GM12865 (cell line): ENCODE measurements at regions not wholly inside any gene's neighbourhood (a gene's known extent, or its start where the extent isn't known, plus 50 kb on each side); places are given as distances from the start of the nearest gene placed in this dataset.
"Not testable (repeated sequence)": the region's sequence is repeated elsewhere in the genome, so short reads cannot be mapped to it uniquely, and the experiment has no call there.

Experiments used
- DNase-seq: peaks from one replicate; pipeline ENCODE4 v3.0.0; 2010; ENCODE audit warnings: low read depth
- H3K4me3 ChIP-seq: 2 replicates; pipeline ENCODE4 v1.5.1; 2011; ENCODE audit warnings: mild to moderate bottlenecking, low read depth, low read length, control low read depth
- CTCF ChIP-seq: IDR thresholded peaks from 2 replicates; pipeline ENCODE4 v1.5.1; 2011; ENCODE audit warnings: low read length, control low read depth, low read depth, inconsistent platforms; ENCODE audit not compliant: insufficient read depth; ENCODE audit errors: missing control alignments

GRCh38 chr4:186826846-186827533, 103.3 kb upstream of the FAT1 start:
- TF ChIP-seq CTCF: no peak

GRCh38 chr4:186827534-186827897, 103.9 kb upstream of the FAT1 start:
- no peak for DNase-seq
- TF ChIP-seq CTCF: no peak
- H3K4me3 ChIP-seq: no peak overlapping the region

More at GRCh38 chr4:186826846-186827533, 103.3 kb upstream of the FAT1 start:
- H3K4me3 ChIP-seq: no peak overlapping the region
- DNase-seq: no peak

GRCh38 chr4:186829097-186829496, 105.4 kb upstream of the FAT1 start:
- H3K4me3 ChIP-seq: no peak overlapping the region
- DNase-seq: peak; percentile 31

GRCh38 chr4:186829740-186830449, 106.2 kb upstream of the FAT1 start:
- H3K4me3 ChIP-seq: no peak overlapping the region
- peak; percentile 22 for DNase-seq

More at GRCh38 chr4:186829097-186829496, 105.4 kb upstream of the FAT1 start:
- no peak for TF ChIP-seq CTCF

GRCh38 chr4:186831574-186831973, 107.9 kb upstream of the FAT1 start:
- H3K4me3 ChIP-seq: no peak overlapping the region
- no peak for DNase-seq
- TF ChIP-seq CTCF: no peak

More at GRCh38 chr4:186829740-186830449, 106.2 kb upstream of the FAT1 start:
- TF ChIP-seq CTCF: no peak

GRCh38 chr4:186832906-186833305, 109.2 kb upstream of the FAT1 start:
- no peak for TF ChIP-seq CTCF
- DNase-seq: no peak
- no peak overlapping the region for H3K4me3 ChIP-seq

- DNase-seq, H3K4me3 ChIP-seq: not testable (repeated sequence)
Observed at GRCh38 chr4:186837463-186837862, 113.8 kb upstream of the FAT1 start.
